Uterus (tissue), 3 donors: ENCODE measurements at regions not wholly inside any gene's neighbourhood (a gene's known extent, or its start where the extent isn't known, plus 50 kb on each side); places are given as distances from the start of the nearest gene placed in this dataset.
A peak's percentile ranks its signal among the peaks of the same experiment; 100 is the strongest.
"Not testable (repeated sequence)": the region's sequence is repeated elsewhere in the genome, so short reads cannot be mapped to it uniquely, and the experiment has no call there.

Experiments used
- DNase-seq, 2 donors: peaks; one replicate each; pipeline ENCODE4 v3.0.0-alpha.2; 2019 to 2020
- H3K27ac ChIP-seq, 2 donors: fragments of 200-600 bp; sonication (generic); 1 replicate in 1 of 2; 2 replicates in 1 of 2; pipeline ENCODE4 v1.5.1; 2016 to 2018
- H3K27me3 ChIP-seq, 2 donors: fragments of 200-600 bp; sonication (generic); one replicate each; pipeline ENCODE4 v1.5.1; 2018 to 2019; ENCODE audit warnings: control low read depth in 1 of 2
- H3K36me3 ChIP-seq, 2 donors: fragments of 200-600 bp; sonication (generic); one replicate each; pipeline ENCODE4 v1.5.1; 2019; ENCODE audit warnings: control low read depth in 1 of 2
- H3K4me1 ChIP-seq, 2 donors: fragments of 200-600 bp; sonication (generic); one replicate each; pipeline ENCODE4 v1.5.1; 2018 to 2019; ENCODE audit warnings: control low read depth in 1 of 2
- H3K4me3 ChIP-seq, 2 donors: fragments of 200-600 bp; sonication (generic); 1 replicate in 1 of 2; 2 replicates in 1 of 2; pipeline ENCODE4 v1.5.1; 2018 to 2019; ENCODE audit warnings: mild to moderate bottlenecking in 1 of 2
- H3K9me3 ChIP-seq, 2 donors: fragments of 200-600 bp; sonication (generic); one replicate each; pipeline ENCODE4 v1.5.1; 2019; ENCODE audit warnings: control low read depth in 1 of 2
- POLR2A ChIP-seq, 2 donors: fragments of 450-650 bp; IDR thresholded peaks; one replicate each; pipeline ENCODE4 v1.6.1; 2016; ENCODE audit warnings: antibody characterized with exemption in 2 of 2, mild to moderate bottlenecking in 1 of 2, moderate library complexity in 1 of 2
- intact Hi-C: fragments of 100-400 bp; cut with DNase I; formaldehyde crosslinking; loops from one replicate; pipeline ENCODE4 v1.15.1; 2023; ENCODE audit warnings: low total_unique reads
- TF ChIP-seq, protein P1 (sequence below), 4 experiments: fragments of 200-600 bp in 2 of 4; fragments of 450-650 bp in 2 of 4; sonication (generic) in 2 of 4; IDR thresholded peaks; one replicate each; pipeline ENCODE4 v1.5.1; 2016 to 2019; ENCODE audit warnings: antibody characterized with exemption in 4 of 4, mild to moderate bottlenecking in 2 of 4, moderate library complexity in 1 of 4
- donor health status: DM: yes; HTN: yes; CAD: no.

DNA sequence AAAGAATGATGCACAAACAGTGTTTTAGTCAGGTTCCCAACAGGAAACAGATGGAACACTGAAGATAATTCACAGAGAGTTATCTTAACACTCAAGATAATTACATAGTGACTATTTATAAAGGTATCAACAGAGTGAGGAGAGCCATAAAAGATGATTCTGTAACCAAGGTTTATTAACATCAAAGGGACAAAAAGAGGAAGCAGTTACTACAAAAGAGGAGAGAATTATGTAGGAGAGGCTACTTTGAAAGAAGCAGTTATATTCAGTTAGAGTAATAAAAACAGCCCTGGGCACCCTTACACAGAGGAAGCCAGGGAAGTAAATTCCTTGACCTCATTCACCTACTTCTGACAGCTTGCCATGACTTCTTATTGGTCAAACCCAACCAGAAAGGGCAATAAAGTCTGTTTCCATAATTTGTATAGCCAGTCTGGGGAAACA, 326.5 kb upstream of the SLC39A10 start:
- no peak for TF ChIP-seq POLR2A (IDR thresholded peaks at IDR 0.05)
- TF ChIP-seq, protein P1, sequence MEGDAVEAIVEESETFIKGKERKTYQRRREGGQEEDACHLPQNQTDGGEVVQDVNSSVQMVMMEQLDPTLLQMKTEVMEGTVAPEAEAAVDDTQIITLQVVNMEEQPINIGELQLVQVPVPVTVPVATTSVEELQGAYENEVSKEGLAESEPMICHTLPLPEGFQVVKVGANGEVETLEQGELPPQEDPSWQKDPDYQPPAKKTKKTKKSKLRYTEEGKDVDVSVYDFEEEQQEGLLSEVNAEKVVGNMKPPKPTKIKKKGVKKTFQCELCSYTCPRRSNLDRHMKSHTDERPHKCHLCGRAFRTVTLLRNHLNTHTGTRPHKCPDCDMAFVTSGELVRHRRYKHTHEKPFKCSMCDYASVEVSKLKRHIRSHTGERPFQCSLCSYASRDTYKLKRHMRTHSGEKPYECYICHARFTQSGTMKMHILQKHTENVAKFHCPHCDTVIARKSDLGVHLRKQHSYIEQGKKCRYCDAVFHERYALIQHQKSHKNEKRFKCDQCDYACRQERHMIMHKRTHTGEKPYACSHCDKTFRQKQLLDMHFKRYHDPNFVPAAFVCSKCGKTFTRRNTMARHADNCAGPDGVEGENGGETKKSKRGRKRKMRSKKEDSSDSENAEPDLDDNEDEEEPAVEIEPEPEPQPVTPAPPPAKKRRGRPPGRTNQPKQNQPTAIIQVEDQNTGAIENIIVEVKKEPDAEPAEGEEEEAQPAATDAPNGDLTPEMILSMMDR (IDR thresholded peaks at IDR 0.05), result no peak
- no peak for DNase-seq
- H3K27me3 ChIP-seq, result no peaks in the 10 kb centered on the region
- H3K4me1 ChIP-seq, result no peaks in the 10 kb centered on the region
- no peak overlapping the region for H3K27ac ChIP-seq
- intact Hi-C loops, result no loop called here
- H3K36me3 ChIP-seq, result no peaks in the 10 kb centered on the region
- no peak overlapping the region for H3K4me3 ChIP-seq
- no peaks in the 10 kb centered on the region for H3K9me3 ChIP-seq

DNA sequence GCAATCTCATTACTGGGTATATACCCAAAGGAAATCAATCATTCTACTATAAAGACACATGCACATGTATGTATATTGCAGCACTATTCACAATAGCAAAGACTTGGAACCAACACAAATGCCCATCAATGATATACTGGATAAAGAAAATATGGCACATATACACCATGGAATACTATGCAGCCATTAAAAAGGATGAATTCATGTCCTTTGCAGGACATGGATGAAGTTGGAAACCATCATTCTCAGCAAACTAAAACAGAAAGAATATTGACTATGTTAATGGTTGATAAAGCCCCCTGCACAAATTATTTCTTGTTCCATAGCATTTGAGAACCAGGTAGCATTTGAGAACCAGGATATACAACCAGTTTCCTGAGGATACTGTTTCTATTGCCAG, 327.2 kb upstream of the SLC39A10 start:
- H3K27ac ChIP-seq, H3K4me1 ChIP-seq, intact Hi-C loops: not testable (repeated sequence)

DNA sequence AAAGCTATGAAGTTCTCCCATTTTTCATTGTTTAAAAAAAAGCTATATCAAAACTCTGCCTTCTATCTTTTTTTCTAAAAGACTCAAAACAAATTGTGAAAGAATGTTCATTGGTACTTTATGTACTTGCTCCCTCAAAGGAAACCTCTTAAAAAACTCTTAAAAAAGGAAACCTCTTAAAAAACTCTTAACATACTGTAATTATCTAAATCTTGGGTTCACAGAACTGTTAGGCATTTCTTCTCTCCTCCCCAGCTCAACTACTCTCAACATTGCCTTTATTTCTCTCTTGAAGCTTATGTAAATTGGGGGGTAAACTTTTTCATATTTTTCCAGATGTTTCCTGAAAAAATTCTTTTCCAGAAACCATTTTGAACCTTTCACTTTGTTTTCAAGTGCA, 330.5 kb upstream of the SLC39A10 start:
- H3K36me3 ChIP-seq, result no peaks in the 10 kb centered on the region
- TF ChIP-seq POLR2A (IDR thresholded peaks at IDR 0.05), result no peak
- TF ChIP-seq, protein P1 (IDR thresholded peaks at IDR 0.05), result no peak
- H3K27me3 ChIP-seq, result no peaks in the 10 kb centered on the region
- H3K27ac ChIP-seq, result no peak overlapping the region
- H3K9me3 ChIP-seq, result no peaks in the 10 kb centered on the region
- no peak for DNase-seq
- H3K4me1 ChIP-seq, result no peaks in the 10 kb centered on the region
- intact Hi-C loops, result no loop called here
- H3K4me3 ChIP-seq, result no peak overlapping the region

More for the DNA sequence above, 327.2 kb upstream of the SLC39A10 start:
- not testable (repeated sequence) for DNase-seq, H3K9me3 ChIP-seq, H3K4me3 ChIP-seq, H3K27me3 ChIP-seq, H3K36me3 ChIP-seq

DNA sequence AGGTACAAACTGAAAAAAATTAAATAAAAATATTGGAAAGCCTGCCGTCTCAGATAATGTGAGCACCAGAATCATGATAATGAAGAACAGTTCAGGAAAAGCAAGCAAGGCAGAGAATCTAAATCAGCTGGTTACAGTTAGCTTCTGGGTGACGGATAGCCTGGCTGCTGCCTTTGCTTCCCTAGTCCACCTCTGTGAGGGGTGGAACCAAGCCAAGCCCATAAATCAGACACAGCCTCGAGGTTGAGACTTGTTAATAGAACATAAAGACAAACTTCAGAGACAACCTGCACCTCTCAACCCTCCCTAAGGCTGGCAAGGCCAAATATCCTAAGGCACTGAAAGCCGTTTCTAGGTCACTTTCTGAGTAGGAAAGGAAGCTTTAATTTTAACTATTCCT, 334.7 kb upstream of the SLC39A10 start:
- TF ChIP-seq POLR2A (IDR thresholded peaks at IDR 0.05), result no peak
- TF ChIP-seq, protein P1 (IDR thresholded peaks at IDR 0.05), result no peak
- Histone ChIP-seq H3K4me3 (no peak overlapping the region), H3K36me3 (no peaks in the 10 kb centered on the region), H3K4me1 (no peaks in the 10 kb centered on the region), H3K27me3 (no peaks in the 10 kb centered on the region), H3K27ac (no peak overlapping the region), H3K9me3 (no peaks in the 10 kb centered on the region)
- peak in 1 of 2 donors; percentile 16 for DNase-seq
- intact Hi-C loops, result no loop called here

DNA sequence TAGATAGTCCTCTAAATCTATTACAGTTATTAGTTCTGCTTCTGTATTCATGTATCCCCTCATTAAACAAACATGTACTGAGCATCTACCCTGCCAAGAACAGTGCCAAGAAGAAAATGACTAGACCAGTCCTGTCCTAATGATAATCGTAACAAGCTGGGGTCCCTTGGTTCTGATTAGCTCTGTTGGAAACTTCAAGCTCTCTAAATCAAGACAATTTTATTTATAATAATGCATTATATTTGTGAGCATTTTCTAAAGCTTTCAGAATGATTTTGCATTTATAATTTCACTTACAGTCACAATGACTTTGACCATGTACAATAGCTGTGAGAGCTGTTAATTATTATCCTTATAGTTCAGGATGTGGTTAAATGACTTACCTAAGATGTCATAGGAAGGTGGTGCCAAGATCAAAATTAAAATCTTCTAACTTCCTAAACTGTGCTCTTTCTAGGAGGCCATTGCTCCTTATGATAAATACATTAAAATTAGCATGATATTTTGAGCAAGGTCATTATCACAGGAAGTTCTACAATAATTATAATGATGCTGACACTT, 336.5 kb upstream of the SLC39A10 start:
- no peaks in the 10 kb centered on the region for H3K9me3 ChIP-seq
- intact Hi-C loops, result no loop called here
- TF ChIP-seq, protein P1 (IDR thresholded peaks at IDR 0.05), result no peak
- TF ChIP-seq POLR2A (IDR thresholded peaks at IDR 0.05), result no peak
- H3K4me1 ChIP-seq, result no peaks in the 10 kb centered on the region
- no peak for DNase-seq
- no peak overlapping the region for H3K27ac ChIP-seq
- H3K36me3 ChIP-seq, result no peaks in the 10 kb centered on the region
- H3K27me3 ChIP-seq, result no peaks in the 10 kb centered on the region
- no peak overlapping the region for H3K4me3 ChIP-seq
